ENCODE measurements at regions not wholly inside any gene's neighbourhood (a gene's known extent, or its start where the extent isn't known, plus 50 kb on each side); places are given as distances from the start of the nearest gene placed in this dataset.

DNA sequence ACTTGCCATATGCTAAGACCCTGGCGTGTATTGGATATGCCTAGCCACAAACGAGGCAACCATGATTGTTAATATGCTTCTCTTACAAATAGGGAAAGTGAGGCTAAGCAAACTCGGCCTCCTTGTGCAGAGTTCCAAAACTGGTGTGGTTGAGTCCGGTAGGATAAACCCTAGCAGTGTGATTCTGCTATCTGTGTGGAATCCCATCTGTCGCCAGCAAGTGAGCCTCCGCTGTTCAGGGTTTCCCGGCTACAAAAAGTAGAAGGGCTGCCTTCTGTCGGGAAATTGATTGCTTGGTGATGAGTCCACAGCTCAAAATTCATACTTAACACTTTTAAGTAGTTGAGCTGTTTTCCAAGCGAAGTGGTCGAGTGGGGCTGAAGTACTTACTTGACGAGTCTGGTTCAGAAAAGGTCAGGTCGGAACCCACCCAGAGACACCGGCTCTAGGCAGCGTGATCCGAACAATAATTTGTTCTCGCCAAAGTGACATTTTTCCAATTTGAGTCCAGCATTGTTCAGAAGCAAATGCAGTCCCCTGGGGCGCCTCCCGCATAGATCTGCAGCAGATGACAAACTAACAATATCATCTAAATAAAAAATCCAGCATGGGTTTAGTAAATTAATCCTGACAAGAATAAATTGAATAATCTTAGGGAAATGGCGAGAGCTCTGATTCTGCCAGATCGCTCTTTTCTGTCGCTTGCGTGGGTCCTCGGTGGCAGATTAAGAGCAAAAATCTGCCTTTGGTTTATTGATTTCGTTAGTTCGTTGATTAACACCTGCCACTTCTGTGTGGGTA lies 686.7 kb upstream of the RBFOX1 start:
- DNase-seq = no peak

GRCh38 chr16:6644916-6645315 lies 687.7 kb upstream of the RBFOX1 start:
- DNase-seq = no peak

- DNase-seq = no peak
Observed at GRCh38 chr16:6643080-6643686, 689.5 kb upstream of the RBFOX1 start.

DNA sequence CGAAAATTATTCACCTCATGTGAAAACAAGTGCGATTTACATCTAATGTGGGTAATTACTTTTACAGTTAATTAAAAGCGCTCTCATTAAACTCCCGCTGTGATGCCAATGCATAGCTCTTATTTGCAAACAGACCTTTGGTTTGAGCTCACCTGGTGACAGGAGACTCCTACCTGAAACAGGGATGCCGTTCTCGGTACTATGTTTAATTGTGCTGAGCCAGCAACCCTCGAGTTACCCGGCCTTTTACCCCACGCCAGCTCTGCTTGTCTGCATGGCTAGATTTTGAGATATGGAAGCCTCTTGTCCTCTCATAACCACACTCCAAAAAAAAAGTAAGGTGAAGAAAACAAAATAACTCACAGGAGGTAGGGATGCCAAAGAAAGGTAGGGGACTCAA lies 690.4 kb upstream of the RBFOX1 start:
- DNase-seq = no peak

DNA sequence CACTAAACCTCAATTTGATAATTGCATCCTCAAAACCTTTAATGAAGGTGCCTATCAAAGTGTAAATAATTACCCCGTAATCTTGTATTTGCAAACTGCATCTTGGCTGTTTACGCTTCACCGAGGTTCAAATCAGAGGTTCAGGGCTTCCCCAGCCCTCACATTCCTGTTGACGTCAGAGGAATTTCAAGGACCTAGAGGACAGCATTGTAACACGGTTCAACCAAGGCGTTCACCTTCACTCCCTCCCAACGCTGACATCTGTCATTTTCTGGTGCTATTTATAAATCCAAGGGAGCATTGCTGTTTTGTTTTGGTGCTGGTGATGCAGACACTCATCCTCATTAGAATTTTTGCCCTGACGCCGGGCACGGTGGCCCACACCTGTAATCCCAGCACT lies 691.6 kb upstream of the RBFOX1 start:
- no peak for DNase-seq

GRCh38 chr16:6636457-6636856 lies 696.2 kb upstream of the RBFOX1 start:
- DNase-seq = no peak

GRCh38 chr16:6634151-6634550 lies 698.5 kb upstream of the RBFOX1 start:
- DNase-seq = no peak

DNA sequence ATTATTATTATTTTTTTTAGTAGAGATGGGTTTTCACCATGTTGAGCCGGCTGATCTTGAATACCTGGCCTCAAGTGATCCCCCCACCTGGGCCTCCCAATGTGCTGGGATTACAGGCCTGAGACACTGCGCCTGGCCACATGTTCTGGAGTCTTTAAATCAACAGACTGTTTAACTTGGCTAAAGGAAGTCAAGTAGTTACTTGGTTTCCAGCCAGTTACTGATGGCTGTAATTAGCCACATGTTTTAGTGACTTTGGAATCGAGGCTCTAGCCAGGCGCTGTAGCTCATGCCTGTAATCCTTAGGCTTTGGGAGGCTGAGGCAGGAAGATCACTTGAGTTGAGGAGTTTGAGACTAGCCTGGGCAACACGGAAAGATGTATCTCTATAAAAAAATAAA lies 699.2 kb upstream of the RBFOX1 start:
- DNase-seq = no peak

DNA sequence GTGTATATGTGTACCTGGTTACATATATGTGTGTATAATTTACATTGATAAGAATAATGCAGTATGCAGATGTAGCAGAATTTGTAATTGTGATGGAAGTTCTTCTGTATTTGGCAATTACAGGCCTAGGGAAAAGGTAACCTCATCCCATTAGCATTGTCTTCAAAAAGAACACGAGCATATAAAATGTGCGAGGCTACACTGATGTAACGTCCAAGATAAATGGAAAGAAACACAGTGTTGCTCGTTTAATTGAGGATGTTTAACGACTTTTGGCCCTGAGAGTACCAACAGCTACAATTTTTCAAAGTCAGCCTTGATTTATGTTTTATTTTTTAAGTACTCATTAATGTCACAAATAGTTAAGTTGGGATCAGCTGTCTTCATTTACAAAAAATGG lies 703.5 kb upstream of the RBFOX1 start:
- DNase-seq = no peak

DNA sequence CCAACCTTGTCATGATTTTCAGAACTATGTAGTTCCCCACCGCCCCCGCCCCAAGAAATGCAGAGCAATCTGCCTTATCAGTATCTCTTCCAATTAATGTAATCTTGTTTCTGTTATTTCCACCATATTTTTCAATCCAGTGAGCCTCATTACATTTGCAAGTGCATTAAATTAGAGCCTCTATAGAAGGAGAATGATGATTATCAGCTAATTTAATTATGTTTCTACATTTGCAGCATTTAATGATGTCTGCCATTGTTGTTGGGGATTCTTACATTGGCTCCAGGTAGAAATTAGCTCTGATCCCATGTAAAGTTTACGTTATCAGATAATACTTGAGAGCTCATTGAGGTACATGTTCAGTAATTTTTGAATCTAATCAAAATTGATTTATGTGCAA lies 707.0 kb upstream of the RBFOX1 start:
- no peak for DNase-seq

DNA sequence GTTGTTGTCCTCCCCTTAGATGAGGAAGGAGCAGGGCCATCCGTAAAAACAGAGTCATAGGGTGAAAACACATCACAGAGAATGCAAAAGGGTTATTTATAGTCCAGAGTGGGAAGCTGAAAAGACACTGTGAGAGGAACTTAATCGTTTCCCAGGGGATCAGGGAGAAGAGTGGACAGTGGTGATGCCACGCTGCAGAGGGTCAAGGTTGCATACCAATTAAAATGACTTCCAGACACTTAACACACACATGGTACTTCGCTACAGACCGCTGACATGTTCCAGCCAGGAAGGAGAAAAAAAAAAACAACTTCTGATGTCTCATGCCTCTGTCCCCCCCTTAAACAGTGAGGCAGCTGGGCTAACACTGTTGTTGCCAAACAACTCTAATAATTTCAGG lies 713.8 kb upstream of the RBFOX1 start:
- DNase-seq = no peak

DNA sequence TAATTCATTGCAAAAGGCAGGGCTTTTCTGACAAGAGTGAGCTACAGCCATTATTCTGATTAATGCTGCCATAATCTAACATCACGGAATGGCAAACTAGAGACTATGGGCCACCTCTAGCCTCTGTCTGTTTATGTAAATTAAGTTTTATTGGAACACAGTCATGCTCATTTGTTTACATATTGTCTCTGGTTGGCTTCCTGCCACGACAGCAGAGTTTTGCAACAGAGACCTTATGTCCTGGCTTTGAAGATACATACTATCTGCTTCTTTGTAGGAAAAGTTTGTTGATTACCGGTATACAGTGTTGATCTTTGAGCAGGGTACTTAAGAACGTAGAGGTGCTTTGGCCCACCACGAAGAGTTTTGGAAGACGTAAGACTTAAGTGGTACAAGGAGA lies 715.9 kb upstream of the RBFOX1 start:
- DNase-seq = no peak

GRCh38 chr16:6615636-6616035 lies 717.0 kb upstream of the RBFOX1 start:
- DNase-seq = no peak

GRCh38 chr16:6611535-6611934 lies 721.1 kb upstream of the RBFOX1 start:
- DNase-seq = no peak

GRCh38 chr16:6605490-6605889 lies 727.2 kb upstream of the RBFOX1 start:
- DNase-seq = no peak

GRCh38 chr16:6603780-6604325 lies 728.8 kb upstream of the RBFOX1 start:
- no peak for DNase-seq

DNA sequence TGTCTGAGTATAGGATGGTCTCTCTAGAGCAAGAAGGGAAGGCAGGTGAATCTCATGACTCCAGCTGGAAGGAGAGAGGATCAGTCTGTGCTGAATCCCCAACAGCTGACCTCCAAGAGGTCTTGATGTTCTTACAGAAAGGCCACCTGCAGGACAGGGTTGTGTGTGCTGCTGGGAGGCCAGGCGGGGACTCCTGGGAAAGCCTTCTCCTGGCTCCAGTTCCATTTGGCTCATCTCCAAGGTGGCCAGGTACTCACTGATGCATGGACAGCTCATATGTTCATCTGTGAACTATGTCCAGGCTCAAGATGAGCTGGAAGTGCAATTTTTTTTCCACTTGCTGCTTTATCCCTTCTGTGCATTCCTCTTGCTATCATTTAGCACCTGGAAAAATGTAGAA lies 730.2 kb upstream of the RBFOX1 start:
- DNase-seq = no peak

DNA sequence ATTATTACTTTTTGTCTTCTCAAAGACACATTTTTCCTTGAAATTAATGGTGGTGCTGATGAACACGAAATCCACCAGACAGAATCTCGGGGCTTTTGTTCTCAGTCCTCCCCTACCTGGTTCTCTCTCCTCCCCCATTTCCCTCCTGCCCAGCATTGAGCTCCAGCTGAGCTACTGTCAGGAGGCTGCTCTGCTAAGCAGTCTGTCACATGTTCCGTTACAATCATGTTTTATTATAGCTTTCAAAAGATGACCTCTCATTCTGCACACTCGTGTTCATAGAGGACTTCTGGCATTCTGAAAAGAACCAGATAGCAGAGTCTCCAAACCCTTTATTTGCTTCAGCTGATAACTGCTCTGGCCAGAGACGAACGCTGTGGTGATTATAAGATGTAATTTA lies 732.5 kb upstream of the RBFOX1 start:
- no peak for DNase-seq

DNA sequence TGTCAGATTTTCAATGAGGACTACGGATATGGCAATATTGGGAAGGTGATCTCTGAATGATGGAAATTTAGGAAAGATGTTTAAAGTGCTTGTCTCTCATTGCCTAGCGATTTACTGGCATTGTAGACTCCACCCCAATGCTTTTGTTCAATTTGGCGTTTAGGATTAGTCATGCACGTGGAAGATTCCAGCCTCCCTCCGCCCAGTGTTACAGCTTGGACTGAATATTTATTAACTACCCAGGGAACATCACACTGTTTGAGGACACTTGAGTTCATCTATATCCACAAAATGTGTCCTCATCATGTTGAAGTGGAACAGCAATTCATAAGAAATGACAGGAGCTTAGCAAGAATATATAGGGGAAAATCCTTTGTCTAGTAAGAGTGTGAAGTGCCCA lies 738.8 kb upstream of the RBFOX1 start:
- DNase-seq = no peak

- no peak for DNase-seq
Observed at GRCh38 chr16:6576606-6577005, 756.0 kb upstream of the RBFOX1 start.

- DNase-seq = no peak
Observed at GRCh38 chr16:6576113-6576512, 756.5 kb upstream of the RBFOX1 start.

- no peak for DNase-seq
Observed at GRCh38 chr16:6574146-6574545, 758.5 kb upstream of the RBFOX1 start.

DNA sequence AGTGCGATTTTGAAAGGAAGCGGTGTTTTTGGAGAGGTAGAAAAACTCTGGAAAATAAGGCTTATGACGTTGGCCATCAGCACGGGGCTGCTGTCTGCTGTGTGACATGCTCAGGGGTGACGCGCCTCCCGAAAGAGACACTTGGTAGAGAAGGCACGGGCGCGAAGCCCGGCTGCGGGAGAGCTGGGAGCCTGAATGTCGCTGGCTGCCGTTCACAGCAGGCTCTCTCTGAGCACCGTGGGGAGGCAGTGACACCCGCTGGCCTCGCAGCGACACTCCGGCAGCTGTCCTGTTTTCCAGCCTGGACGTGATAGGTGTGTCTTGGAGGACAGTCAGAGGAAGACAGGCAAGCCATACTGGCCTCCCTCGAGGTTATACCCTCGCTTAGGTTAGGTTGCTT lies 759.1 kb upstream of the RBFOX1 start:
- DNase-seq = no peak

DNA sequence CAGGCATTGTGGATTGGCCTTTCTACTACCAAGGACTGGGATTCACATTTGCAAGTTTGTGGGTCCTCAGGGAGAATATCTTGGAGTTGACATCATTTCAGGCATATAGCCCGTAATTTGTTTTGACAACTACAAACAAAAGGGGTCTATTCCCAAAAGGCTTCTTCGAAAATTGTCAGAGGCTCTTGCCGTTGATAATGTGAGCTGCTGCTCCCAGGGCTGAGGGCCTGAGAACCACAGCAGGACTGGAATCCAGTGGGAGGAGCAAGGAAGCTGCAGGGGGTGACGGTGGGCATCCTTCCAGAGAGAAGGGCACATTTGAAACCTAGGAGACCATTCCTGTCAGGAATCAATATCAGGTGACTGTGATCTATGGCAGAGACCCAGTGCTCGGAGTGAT lies 761.6 kb upstream of the RBFOX1 start:
- no peak for DNase-seq

GRCh38 chr16:6570530-6570929 lies 762.1 kb upstream of the RBFOX1 start:
- DNase-seq = no peak
